Transverse colon (tissue), 4 donors: ENCODE measurements at regions not wholly inside any gene's neighbourhood (a gene's known extent, or its start where the extent isn't known, plus 50 kb on each side); places are given as distances from the start of the nearest gene placed in this dataset.

Experiments used
- DNase-seq: peaks from one replicate; pipeline ENCODE4 v3.0.0-alpha.2; 2019
- H3K27ac ChIP-seq, 4 donors: fragments of 200-600 bp; sonication (generic); 2 replicates each; pipeline ENCODE4 v1.5.1; 2016 to 2018; ENCODE audit warnings: inconsistent platforms in 4 of 4
- H3K27me3 ChIP-seq: fragments of 200-600 bp; sonication (generic); 2 replicates; pipeline ENCODE4 v1.5.1; 2017; ENCODE audit warnings: inconsistent platforms
- H3K36me3 ChIP-seq, 4 donors: fragments of 200-600 bp; sonication (generic); 2 replicates each; pipeline ENCODE4 v1.5.1; 2017 to 2019; ENCODE audit warnings: inconsistent platforms in 4 of 4
- H3K4me1 ChIP-seq, 4 donors: fragments of 200-600 bp; sonication (generic); 2 replicates each; pipeline ENCODE4 v1.5.1; 2017 to 2020; ENCODE audit warnings: inconsistent platforms in 4 of 4
- H3K4me3 ChIP-seq, 4 donors: fragments of 200-600 bp; sonication (generic); 1 replicate in 1 of 4; 2 replicates in 3 of 4; pipeline versions ENCODE4 v1.5.1 to v1.6.1; 2017 to 2019; ENCODE audit warnings: inconsistent platforms in 4 of 4
- H3K9me3 ChIP-seq, 2 donors: fragments of 200-600 bp; sonication (generic); 2 replicates each; pipeline ENCODE4 v1.5.1; 2017 to 2019; ENCODE audit warnings: inconsistent platforms in 2 of 2
- EP300 ChIP-seq: sonication (generic); formaldehyde crosslinking; IDR thresholded peaks from one replicate; pipeline ENCODE4 v1.6.1; 2017; ENCODE audit warnings: antibody characterized with exemption, low read depth
- POLR2A ChIP-seq: fragments of 450-650 bp; IDR thresholded peaks from one replicate; pipeline ENCODE4 v1.6.1; 2016; ENCODE audit warnings: antibody characterized with exemption, mild to moderate bottlenecking, moderate library complexity
- POLR2AphosphoS5 ChIP-seq, 3 donors: sonication (generic); formaldehyde crosslinking; IDR thresholded peaks; one replicate each; pipeline ENCODE4 v1.6.1; 2016; ENCODE audit warnings: antibody characterized with exemption in 3 of 3
- WGBS, 2 donors: methylation state at CpG; one replicate each; pipeline ENCODE4 v1.1.5; 2018; ENCODE audit warnings: low coverage in 1 of 2; 5-methylcytosine and 5-hydroxymethylcytosine counted together
- in situ Hi-C, 4 donors: fragments of 200-750 bp; cut with MboI; loops; one replicate each; pipeline versions ENCODE4 v1.15.0 to v1.15.1; 2017; ENCODE audit warnings: low sequenced_read_pairs in 3 of 4, low pct_ligation_motif_present in 1 of 4, low pct_unique_long_range_greater_than_20kb in 1 of 4
- intact Hi-C: fragments of 100-400 bp; cut with DNase I; formaldehyde crosslinking; loops from one replicate; pipeline ENCODE4 v1.15.1; 2023; ENCODE audit warnings: low total_unique reads
- TF ChIP-seq, protein P1 (sequence below), 5 experiments: fragments of 200-600 bp in 3 of 5; fragments of 450-650 bp in 2 of 5; sonication (generic) in 3 of 5; IDR thresholded peaks; 1 replicate in 2 of 5; 2 replicates in 3 of 5; pipeline ENCODE4 v1.5.1; 2016 to 2017; ENCODE audit warnings: antibody characterized with exemption in 5 of 5, inconsistent platforms in 3 of 5, mild to moderate bottlenecking in 2 of 5, moderate library complexity in 1 of 5

DNA sequence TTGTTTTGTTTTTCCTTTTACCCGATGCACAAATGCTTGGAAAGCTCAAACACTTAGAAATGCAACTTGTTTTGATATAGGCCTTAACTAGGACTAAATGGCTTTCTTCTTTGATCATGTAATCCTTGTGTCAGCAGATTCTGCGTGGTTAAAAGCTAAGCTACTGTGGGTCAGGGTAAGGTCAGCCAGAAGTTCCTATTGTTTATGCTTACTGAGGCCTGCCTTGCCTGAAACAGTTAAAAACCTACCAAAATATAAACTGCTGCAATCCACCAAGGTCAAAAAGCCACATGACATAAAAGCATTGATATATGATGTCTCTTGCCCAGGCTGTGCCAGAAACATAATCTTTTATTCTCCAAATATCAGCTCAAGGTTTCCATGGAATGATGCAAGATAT lies 223.4 kb downstream of the FAM47B start:
- Histone ChIP-seq H3K36me3 (no peaks in the 10 kb centered on the region), H3K4me3 (no peak overlapping the region), H3K4me1 (no peaks in the 10 kb centered on the region), H3K27me3 (no peaks in the 10 kb centered on the region), H3K27ac (no peak overlapping the region), H3K9me3 (no peaks in the 10 kb centered on the region)
- intact Hi-C loops: no loop called here
- TF ChIP-seq, protein P1, sequence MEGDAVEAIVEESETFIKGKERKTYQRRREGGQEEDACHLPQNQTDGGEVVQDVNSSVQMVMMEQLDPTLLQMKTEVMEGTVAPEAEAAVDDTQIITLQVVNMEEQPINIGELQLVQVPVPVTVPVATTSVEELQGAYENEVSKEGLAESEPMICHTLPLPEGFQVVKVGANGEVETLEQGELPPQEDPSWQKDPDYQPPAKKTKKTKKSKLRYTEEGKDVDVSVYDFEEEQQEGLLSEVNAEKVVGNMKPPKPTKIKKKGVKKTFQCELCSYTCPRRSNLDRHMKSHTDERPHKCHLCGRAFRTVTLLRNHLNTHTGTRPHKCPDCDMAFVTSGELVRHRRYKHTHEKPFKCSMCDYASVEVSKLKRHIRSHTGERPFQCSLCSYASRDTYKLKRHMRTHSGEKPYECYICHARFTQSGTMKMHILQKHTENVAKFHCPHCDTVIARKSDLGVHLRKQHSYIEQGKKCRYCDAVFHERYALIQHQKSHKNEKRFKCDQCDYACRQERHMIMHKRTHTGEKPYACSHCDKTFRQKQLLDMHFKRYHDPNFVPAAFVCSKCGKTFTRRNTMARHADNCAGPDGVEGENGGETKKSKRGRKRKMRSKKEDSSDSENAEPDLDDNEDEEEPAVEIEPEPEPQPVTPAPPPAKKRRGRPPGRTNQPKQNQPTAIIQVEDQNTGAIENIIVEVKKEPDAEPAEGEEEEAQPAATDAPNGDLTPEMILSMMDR (IDR thresholded peaks at IDR 0.05): no peak
- TF ChIP-seq EP300: no peak
- no peak for TF ChIP-seq POLR2AphosphoS5 (IDR thresholded peaks at IDR 0.05)
- no peak for TF ChIP-seq POLR2A
- WGBS, 2 donors: 28 to 45% methylated on average over 2 of the region's 2 CpGs
- in situ Hi-C loops: no loop called here
- no peak for DNase-seq
